ENCODE measurements at regions not wholly inside any gene's neighbourhood (a gene's known extent, or its start where the extent isn't known, plus 50 kb on each side); places are given as distances from the start of the nearest gene placed in this dataset.

- no peak for DNase-seq (ENCODE audit: extremely low spot score, unreplicated experiment)
- Mint-ChIP-seq H3K27ac (no peak overlapping the region), H3K9me3 (no peaks in the 10 kb centered on the region)
Observed at GRCh38 chr3:144055604-144056003, 84.0 kb downstream of the DIPK2A start.

GRCh38 chr3:144058713-144059112 lies 87.1 kb downstream of the DIPK2A start:
- no peaks in the 10 kb centered on the region for H3K4me1 Mint-ChIP-seq (ENCODE audit: unreplicated experiment)
- TF ChIP-seq CTCF (conservative IDR thresholded peaks at IDR 0.05) = no peak
- H3K27ac Mint-ChIP-seq = no peak overlapping the region
- DNase-seq (ENCODE audit: extremely low spot score, unreplicated experiment) = no peak
- no peak overlapping the region for H3K4me3 Mint-ChIP-seq
- H3K36me3 Mint-ChIP-seq = no peaks in the 10 kb centered on the region
- no peaks in the 10 kb centered on the region for H3K9me3 Mint-ChIP-seq
- H3K27me3 Mint-ChIP-seq = no peaks in the 10 kb centered on the region

More at GRCh38 chr3:144055604-144056003, 84.0 kb downstream of the DIPK2A start:
- no peaks in the 10 kb centered on the region for H3K4me1 Mint-ChIP-seq (ENCODE audit: unreplicated experiment)
- no peak overlapping the region for H3K4me3 Mint-ChIP-seq
- no peak for TF ChIP-seq CTCF (conservative IDR thresholded peaks at IDR 0.05)
- no peaks in the 10 kb centered on the region for H3K27me3 Mint-ChIP-seq
- no peaks in the 10 kb centered on the region for H3K36me3 Mint-ChIP-seq

- Mint-ChIP-seq H3K4me1 (ENCODE audit: unreplicated experiment) (no peaks in the 10 kb centered on the region), H3K4me3 (no peak overlapping the region), H3K36me3 (no peaks in the 10 kb centered on the region), H3K27me3 (no peaks in the 10 kb centered on the region), H3K27ac (no peak overlapping the region), H3K9me3 (no peaks in the 10 kb centered on the region)
- DNase-seq (ENCODE audit: extremely low spot score, unreplicated experiment) = no peak
- TF ChIP-seq CTCF (conservative IDR thresholded peaks at IDR 0.05) = no peak
Observed at GRCh38 chr3:144059481-144059880, 87.9 kb downstream of the DIPK2A start.

GRCh38 chr3:144060881-144061280 lies 89.3 kb downstream of the DIPK2A start:
- Mint-ChIP-seq H3K9me3 (no peaks in the 10 kb centered on the region), H3K4me1 (ENCODE audit: unreplicated experiment) (no peaks in the 10 kb centered on the region), H3K4me3 (no peak overlapping the region), H3K27me3 (no peaks in the 10 kb centered on the region), H3K27ac (no peak overlapping the region), H3K36me3 (no peaks in the 10 kb centered on the region)
- no peak for TF ChIP-seq CTCF (conservative IDR thresholded peaks at IDR 0.05)
- no peak for DNase-seq (ENCODE audit: extremely low spot score, unreplicated experiment)

- H3K9me3 Mint-ChIP-seq = no peaks in the 10 kb centered on the region
- TF ChIP-seq CTCF (conservative IDR thresholded peaks at IDR 0.05) = no peak
- no peaks in the 10 kb centered on the region for H3K27me3 Mint-ChIP-seq
- no peak for DNase-seq (ENCODE audit: extremely low spot score, unreplicated experiment)
- no peaks in the 10 kb centered on the region for H3K4me1 Mint-ChIP-seq (ENCODE audit: unreplicated experiment)
- H3K36me3 Mint-ChIP-seq = no peaks in the 10 kb centered on the region
- H3K27ac Mint-ChIP-seq = no peak overlapping the region
- H3K4me3 Mint-ChIP-seq = no peak overlapping the region
Observed at GRCh38 chr3:144063306-144063705, 91.7 kb downstream of the DIPK2A start.

GRCh38 chr3:144067059-144067458 lies 95.4 kb downstream of the DIPK2A start:
- Mint-ChIP-seq H3K27me3 (no peaks in the 10 kb centered on the region), H3K4me3 (no peak overlapping the region), H3K36me3 (no peaks in the 10 kb centered on the region), H3K4me1 (ENCODE audit: unreplicated experiment) (no peaks in the 10 kb centered on the region), H3K9me3 (peaks cover 9% of the 10 kb centered on the region), H3K27ac (no peak overlapping the region)
- DNase-seq (ENCODE audit: extremely low spot score, unreplicated experiment) = no peak
- TF ChIP-seq CTCF (conservative IDR thresholded peaks at IDR 0.05) = no peak
